Activated gamma-delta T cell treated with anti-CD3 and anti-CD28 coated beads, Interleukin-2, amount 50 U/mL, for 16 hours (primary cell): ENCODE measurements at regions not wholly inside any gene's neighbourhood (a gene's known extent, or its start where the extent isn't known, plus 50 kb on each side); places are given as distances from the start of the nearest gene placed in this dataset.

Source experiments
- DNase-seq: peaks from one replicate; pipeline ENCODE4 v3.0.0-alpha.2; 2020; ENCODE audit warnings: low read depth

DNA sequence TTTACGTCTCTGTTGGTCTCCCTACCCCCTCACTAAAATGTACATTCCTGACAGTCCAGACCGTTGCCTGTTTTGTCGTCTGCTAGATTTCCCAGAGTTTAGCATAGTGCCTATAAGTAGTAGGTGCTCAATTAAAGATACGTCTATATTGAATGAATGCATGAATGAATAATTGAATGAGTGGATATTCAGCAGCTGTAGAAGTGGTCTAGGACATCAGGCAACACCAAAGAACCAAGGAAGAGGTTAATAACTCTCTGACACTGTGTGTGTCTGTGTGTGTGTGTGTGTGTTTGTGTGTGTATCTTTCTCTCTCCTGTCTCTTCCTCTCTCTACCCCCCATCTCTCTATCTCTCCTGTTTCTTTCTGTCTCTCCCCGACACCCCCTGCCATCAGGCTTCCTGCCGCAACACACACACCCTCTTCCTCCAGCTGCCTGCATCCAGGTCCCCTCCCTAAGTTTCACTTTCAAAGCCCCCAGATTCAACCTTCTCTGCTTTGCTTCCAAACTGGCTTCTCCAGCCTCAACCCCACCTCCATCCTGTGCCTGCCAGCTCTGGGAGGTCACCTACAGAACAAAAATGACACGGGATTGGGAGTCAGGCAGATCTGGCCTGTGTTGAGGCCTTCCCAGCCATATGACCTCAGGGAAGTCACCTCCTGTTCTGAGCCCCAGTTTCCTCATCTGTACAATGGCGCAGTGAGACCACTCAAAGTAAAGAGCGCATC, 119.9 kb upstream of the NCOR2 start:
- no peak for DNase-seq

DNA sequence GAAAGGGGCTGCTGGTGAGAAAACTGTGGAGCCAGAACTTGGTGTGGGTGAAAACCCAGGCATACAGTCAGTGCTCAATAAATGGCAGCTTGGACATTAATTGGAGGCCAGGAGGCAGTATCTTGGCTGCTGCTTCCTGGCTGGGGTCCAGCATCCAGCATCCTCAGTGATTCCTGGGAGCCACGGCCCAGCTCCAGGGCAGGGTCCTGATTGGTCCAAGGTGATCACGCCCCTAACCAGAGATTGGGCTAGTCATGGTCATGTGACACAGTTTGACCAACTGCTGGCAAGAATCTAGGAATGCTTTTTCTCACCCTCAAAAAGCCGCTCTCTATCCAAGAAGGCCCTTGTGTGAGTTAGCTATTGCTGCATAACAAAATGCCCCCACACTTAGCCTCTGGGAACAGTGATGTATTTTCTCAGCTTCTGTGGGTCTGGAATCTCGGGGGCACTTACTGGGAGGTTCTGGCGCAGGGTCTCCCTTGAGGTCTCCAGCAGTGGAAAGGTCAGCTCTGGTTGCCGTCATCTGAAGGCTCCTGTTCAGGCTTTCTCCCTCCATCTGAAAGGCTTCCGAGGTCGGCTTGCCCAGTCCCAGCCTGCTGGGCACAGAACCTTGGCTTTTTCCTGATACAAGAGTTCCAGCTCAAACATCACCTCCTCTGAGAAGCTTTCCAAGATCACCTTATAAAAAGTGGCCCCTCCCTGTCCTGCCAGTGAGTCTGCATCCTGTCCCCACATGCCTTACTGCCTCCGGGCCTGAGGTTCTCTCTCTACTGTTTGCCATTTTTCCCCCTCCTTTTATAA, 119.2 kb upstream of the NCOR2 start:
- no peak for DNase-seq

DNA sequence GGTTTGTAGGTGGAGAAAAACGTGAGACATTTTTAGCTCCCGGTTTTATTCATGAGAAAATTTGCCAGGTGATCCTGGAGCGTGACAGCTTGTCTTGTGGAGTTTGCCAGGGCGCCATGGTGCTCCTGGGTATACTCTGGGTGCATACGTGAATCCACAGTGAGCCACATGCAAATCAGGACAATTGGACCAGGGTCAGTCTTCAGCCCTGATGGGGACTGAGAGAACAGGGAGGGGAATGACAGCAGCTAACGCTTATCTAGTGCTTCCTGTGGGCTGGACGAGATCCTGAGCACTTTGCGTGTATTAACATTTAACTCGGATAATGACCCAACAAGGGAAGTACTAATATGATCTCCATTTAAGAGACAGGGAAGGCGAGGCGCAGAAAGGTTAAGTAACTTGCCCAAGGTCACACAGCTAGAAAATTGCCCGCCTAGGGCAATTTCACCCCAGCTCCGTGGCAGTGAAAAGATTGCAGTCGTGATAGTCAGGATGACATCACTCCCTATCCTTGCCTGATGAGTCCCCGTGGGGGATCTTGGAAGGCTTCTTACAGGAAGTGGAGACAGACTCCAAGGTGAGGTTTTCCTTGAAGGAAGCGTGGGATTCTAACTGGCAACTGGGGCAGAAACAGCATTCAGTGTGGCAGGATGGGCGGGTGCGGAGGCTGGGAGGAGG, 118.4 kb upstream of the NCOR2 start:
- DNase-seq, result no peak

DNA sequence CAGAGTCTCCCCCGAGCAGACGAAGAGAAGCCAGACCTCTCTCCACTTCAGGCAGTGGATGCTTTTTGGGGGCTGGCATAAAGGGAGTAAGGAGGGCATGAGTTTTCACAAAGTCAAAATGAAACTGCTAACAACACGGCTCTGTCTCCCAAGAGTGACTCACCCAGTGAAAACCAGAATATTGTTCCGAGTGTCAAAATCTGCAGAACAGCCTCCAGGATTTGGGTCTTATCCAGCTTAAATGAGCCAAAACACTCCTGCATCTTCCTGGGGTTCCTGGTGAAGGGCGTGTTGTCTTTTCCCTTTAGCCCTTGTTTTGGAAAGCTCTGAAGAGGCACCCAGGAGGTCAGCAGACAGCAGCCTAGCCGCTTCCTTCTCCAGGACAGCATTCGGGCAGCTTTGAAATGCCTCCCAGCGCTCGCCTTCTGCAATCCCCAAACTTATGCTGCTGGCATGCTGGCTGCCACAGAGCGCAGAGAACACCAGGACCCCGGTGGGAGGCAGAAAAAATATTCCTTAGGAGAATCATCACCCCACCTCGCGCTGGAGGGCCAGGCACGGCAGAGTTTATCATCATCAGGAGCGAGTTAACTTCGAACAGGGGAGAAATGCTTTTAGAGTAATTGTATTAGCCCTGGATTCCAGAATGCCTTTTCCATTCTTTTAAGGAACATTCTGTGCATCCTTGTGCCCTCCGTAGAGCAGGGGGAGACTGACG, 117.7 kb upstream of the NCOR2 start:
- DNase-seq, result no peak

DNA sequence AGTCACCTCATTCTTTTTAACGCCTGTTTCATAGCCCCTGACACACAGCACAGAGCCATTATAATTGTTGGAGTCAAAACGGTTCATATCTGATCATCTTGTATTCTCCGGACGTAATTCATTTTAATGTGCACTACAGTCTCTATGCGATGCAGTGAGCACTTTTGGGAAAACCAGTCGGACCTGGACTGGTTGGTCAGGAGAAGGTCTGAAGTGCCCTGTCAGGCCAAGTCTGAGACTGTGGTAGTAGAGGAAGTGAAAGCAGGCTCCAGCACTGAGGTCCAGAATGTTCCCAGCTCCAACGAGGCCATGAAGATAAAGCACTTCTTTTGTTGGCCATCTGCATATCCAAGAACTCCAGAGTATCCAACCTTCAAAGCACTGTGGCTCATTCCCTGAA, 117.1 kb upstream of the NCOR2 start:
- no peak for DNase-seq

DNA sequence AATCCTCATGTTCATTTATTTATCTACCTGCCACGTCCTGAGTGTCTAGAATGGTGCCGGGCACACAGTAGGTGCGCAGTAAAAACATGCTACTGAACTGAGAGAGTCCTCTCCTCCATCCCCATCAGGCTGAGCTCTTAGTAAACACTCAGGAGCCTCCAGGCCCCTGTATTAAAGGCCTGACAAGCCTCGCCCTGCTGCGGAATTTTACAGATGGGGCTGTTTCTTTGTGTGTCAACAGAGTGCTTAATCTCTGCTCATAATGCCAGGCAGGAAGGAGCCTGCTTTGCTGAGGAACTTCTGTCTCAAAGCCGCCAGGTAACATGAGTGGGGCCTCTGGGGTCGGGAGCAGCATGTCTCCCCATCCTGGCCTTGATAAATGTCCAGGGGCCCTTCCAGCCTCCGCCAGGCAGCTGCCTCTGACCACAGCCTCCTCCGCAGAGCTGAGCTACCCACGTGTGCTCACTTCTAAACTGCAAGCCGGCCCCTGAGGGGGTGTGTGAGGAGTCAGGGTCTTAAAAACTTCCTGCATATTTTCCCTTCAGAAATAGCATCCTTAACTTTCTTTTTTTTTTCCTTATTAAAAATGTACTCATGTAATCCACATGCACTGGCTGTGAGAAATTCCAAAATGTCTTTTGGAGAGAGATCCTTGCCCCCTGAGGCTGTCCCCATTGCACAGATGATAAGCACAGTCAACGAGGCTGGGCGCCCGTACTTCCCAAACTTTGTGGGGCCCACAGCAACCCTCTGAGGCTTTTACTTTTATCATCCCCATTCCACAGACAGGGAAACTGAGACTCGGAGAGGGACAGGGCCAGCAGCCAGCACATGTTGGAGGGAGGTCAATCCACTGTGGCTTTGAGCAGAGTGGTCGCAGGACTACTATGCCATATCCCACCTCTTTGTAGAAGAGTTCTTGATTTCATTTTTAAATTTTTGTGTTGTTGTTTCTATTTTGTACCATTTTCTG, 116.0 kb upstream of the NCOR2 start:
- no peak for DNase-seq

DNA sequence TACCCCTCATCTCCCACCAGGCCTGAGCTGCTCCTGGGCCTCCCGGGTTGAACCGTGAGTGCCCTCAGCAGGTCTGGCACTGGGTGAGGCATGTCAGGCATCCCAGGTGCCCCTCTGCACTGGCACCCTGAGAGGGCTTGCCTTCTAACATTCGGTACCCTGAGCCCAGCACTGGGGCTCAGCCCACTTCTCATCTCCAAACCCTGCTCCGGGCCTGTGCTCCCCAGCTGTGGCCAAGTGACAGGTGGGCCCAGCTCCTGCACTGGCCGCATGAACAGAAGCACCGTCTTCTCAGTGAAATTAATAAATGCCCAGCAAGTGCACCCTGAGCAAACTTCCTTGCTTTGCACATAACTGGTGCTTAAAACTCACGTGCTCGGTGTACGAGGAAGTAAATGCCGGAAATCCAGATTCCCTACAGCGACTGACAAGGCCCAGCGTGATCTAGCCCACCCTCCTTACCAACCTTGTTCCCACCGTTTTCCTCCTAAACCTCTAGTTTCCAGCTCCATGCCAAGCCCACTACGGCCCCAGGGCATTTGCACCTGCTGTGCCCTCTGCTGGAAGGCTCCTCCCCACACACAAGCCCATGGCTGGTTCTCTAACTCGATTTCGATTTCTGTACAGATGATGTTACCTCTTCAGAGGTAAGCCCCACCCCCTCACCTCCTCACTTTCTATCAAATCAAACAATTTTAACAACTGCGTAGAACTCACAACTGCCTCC, 115.2 kb upstream of the NCOR2 start:
- DNase-seq, result no peak

DNA sequence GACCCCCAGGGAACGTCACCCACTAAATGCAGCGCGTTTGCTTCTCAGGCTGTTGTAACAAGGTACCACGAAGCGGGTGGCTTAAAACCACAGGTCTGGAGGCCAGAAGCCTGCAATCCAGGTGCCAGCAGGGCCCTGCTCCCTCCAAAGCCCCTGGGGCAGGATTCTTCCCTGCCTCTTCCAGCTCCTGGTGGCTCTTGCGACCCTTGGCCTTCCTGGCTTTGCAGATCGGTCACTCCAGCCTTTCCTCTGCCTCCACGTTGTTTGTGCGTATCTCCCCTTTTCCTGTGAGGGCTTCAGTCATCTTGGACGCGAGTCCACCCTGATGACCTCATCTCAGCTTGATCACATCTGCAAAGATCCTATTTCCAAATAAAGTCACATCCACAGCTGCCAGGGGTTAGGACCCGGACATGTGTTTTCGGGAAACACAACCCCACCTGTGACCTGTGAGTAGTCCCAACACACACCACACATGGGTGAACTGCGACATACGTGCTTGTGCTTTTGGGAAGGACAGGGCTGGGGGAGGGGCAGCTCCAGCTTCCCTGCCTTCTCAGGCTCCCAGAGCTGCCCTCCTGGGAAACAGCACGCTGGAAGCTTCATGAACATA, 114.5 kb upstream of the NCOR2 start:
- DNase-seq, result no peak

DNA sequence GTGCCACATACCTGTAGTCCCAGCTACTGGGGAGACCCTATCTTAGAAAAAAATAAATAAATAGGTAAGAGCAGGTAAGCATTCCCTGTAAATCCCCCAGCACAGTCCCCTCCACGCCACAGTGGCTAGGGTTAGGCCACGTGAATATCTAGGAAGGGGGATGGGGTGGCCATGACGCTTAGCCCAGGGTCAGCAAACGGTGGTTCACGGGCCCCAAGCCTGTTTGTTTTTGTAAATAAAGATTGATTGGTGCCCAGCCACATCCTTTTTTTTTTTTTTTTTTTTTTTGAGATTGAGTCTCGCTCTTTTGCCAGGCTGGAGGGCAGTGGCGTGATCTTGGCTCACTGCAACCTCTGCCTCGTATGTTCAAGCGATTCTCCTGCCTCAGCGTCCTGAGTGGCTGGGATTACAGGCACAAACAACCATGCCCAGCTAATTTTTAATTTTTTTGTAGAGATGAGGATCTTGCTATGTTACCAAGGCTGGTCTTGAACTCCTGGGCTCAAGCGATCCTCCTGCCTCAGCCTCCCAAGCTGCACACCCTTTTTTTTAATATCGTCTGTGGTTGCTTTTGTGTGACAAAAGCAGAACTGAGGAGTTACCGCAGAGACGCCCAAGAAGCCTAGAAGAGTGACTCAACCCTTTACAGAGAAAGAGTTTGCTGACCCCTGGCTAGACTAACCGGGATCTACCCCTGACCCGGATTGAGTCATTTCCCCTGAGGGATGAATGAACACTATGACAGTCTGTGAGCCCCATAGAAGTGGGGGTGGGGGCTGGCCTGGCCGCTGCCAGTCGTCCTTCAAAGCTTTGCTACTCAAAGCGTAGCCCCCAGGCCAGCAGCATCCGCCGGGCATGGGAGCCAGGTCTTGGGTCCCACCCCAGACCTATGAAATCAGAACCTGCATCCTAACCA, 113.7 kb upstream of the NCOR2 start:
- no peak for DNase-seq

DNA sequence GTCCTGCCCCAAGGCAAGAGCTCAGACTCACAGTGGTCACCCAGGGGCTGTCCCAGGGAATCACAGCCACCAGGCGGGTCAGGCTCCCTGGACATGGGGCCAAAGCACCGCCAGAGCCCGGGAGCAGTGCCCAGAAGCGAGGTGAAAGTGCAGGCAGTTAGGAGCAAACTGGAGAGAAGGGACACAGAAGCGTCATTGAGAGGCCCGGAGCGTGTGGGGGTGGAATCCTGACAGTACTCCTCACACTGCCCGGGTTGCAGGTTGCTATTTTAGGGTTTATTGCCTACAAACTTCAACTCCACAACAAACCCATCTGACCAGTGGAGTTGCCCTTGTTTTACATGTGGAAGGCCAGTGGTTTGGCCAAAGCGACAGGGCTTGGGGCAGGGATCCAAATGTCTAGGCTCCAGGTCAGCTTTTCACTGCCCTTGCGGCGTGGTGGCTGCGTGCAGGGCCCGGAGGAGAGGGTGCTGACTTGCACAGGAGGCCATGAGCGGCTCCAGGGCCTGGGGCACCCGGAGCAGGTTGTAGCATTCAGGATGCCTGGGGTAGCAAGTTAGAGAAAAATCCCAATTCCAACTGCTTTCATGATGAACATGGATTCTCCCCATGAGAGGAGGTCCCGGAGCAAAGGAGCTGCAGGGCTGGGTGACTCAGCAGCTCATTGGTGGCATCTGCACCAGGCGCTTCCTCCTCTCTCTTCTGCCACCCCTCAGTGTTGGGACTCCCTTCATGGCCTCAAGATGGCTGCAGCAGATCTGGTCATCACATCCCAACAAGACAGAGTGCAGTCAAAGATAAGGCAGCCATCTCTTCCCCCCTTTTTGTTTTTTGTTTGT, 112.3 kb upstream of the NCOR2 start:
- no peak for DNase-seq

DNA sequence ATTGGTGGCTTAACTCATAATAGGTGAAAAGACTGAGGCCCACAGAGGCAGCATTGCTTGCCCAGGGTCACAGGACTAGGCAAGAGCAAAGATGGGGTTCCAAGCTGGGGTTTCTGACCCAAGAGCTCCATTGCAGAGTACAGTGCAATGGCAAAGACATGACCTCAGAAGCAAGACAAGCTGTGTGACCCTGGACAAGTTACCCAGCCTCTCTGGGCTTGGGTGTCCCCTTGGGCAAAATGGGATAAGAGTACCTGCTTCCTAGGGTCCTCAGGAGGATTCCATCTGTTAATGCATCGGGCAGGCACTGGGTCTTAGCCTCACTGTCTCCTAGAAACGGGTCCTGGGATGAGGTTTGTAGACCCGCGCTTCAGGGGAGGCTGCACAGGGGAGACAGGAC, 111.6 kb upstream of the NCOR2 start:
- no peak for DNase-seq

DNA sequence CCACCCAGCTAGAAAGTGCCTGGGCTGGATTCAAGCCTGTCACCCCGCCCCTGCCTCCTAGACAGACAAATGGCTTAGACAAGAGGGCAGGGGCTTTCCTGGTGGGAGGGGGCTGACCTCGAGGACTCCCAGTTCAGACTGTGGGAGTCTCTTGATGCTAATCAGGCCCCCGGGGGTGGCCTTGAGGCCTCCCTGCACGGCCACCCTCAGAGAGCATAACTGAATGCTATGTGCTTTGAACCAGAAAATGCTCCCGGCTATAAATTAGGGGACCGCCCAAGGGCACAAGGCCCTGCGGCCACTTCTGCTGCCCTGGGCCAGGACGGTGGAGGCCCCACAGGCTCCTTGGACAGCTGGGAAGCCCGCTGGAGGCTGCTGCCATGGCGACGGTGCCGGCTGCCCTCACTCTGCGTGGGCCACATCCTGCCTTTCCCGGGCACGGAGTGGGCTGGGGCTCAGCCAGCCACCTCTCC, 111.0 kb upstream of the NCOR2 start:
- DNase-seq, result no peak

DNA sequence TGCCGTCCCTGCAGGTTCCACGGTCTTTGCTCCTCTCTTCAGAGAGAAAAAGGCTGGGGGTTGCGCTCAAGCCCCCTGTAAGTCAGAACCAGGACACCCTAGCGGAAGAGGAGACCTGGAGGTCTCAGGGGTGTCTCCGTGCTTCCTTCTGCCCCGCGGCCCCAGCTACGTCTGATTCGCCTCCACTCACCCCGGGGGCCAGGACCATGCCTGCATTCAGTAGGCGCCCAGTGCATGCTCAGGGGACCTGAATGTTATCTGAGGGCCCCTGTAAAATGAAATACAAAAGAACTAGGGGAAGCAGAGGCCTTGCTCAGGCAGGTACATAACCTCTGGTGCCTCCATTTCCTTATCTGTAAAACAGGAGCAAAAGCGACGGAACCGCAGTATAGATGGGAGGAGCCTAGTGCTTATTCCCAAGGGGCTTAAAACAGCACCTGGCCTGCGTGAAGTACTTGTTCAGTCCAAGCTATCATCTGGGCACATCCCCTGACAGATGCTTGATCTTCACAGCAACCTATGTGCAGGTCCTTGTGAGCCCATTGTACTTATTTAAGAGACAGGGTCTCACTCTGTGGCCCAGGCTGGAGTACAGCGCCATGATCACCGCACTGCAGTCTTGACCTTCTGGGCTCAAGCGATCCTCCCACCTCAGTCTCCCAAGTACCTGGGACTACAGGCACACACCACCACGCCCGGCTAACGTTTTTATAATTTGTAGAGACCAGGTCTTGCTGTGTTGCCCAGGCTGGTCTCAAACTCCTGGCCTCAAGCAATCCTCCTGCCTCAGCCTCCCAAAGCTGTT, 110.3 kb upstream of the NCOR2 start:
- no peak for DNase-seq

DNA sequence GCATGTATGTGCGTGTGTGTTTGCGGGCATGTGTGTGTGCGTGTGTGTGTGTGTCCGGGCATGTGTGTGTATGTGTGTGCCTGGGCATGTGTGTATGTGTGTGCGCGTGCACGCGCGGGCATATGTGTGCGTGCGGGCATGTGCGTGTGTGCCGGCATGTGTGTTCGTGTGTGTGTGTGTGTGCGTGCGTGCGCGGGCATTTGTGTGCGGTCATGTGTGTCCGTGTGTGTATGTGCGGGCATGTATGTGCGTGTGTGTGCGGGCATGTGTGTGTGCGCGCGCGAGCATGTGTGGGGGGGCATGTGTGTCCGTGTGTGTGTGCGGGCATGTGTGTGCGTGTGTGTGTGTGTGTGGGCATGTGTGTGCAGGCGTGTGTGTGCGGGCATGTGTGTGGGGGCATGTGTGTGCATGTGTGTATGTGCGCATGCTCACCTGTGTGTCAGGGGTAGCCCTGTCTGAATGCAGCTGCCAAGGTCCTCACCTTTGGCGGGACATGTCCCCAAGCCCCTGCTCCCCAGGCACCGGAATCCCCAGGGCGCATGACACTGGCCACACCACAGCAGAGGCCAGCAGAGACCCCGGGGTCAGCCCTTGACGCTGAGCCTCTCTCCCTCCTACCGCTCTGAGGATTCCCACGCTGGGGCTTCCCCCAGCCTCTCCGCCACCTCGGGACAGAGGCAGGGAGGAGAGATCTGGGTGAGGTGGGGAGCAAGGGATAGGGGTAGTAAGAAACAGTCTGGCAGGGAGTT, 109.5 kb upstream of the NCOR2 start:
- no peak for DNase-seq

DNA sequence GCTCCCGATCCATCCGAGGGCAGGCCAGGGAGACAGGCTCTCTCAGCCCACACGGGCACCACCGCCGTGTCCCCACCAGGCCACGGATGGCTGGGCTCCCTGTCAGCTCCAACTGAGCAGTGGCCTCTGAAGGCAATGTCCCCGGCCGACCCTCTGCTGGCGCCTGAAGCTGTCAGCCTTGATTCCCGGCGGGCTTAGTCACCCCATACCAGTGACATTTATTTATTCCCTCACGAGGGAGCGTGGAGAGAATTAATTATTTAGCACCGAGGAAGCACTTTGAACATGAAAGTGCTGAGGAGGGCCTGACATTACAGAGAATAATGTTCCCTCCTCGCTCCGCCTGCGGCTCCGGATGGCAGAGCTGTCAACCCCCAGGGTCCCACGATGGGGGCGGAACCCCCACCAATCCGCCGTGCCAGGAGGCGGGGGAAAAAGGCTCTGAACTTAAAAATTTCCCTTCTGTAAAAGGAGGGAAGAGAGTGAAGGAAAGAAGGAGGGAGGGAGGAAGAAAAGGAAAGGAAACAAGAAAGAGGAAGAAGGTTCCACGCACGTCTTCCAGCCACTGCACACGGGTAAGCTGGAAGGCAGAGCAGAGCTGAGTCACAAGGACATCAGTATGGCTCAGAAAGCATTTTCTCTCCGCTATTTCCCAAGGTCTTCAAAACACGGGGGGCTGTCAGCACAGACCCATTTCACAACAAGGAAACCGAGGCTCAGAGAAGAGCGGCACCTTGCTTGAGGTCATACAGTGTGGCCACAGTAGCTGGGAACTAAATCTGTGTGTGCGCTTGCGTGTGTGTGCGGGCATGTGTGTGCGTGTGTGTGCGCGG, 108.7 kb upstream of the NCOR2 start:
- no peak for DNase-seq
